ENCODE measurements at regions not wholly inside any gene's neighbourhood (a gene's known extent, or its start where the extent isn't known, plus 50 kb on each side); places are given as distances from the start of the nearest gene placed in this dataset.
"Not testable (repeated sequence)": the region's sequence is repeated elsewhere in the genome, so short reads cannot be mapped to it uniquely, and the experiment has no call there.

DNA sequence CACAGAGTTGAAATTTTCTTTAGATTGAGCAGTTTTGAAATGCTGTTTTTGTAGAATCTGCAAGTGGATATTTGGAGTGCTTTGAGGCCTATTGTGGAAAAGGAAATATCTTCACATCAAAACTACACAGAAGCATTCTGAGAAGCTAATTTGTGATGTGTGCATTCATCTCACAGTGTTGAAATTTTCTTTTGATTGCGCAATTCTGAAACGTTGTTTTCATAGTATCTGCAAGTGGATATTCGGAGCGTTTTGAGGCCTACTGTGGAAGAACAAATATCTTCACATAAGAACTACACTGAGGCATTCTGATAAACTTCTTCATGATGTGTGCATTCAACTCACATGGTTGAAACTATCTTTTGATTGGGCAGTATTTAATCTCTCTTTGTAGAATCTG, 3143.4 kb upstream of the OR11H1 start:
- peak; percentile 11 for DNase-seq (ENCODE audit: low read depth)
- not testable (repeated sequence) for H3K4me3 ChIP-seq (ENCODE audit: low read depth, low read length)

DNA sequence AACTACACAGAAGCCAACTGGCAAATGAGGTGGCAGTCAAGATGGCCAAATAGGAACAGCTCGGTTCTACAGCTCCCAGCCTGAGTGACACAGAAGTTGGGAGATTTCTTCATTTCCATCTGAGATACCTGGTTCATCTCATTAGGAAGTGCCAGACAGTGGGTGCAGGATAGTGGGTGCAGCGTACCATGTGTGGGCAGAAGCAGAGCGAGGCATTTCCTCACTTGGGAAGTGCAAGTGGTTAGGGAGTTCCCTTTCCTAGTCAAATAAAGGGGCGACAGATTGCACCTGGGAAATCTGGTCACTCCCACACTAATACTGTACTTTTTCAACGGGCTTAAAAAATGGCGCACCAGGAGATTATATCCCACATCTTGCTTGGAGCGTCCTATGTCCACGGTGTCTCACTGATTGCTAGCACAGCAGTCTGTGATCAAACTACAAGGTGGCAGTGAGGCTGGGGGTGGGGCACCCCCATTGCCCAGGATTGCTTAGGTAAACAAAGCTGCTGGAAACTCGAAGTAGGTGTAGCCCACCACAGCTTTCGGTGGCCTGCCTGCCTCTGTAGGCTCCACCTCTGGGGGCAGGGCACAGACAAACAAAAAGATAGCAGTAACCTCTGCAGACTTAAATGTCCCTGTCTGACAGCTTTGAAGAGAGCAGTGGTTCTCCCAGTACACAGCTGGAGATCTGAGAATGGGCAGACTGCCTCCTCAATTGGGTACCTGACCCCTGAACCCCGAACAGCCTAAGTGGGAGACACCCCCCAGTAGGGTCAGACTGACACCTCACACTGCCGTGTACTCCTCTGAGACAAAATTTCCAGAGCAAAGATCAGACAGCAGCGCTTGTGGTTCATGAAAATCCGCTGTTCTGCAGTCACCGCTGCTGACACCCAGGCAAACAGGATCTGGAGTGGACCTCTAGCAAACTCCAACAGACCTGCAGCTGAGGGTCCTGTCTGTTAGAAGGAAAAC, 3138.9 kb upstream of the OR11H1 start:
- not testable (repeated sequence) for H3K4me3 ChIP-seq (ENCODE audit: low read depth, low read length); DNase-seq (ENCODE audit: low read depth)

DNA sequence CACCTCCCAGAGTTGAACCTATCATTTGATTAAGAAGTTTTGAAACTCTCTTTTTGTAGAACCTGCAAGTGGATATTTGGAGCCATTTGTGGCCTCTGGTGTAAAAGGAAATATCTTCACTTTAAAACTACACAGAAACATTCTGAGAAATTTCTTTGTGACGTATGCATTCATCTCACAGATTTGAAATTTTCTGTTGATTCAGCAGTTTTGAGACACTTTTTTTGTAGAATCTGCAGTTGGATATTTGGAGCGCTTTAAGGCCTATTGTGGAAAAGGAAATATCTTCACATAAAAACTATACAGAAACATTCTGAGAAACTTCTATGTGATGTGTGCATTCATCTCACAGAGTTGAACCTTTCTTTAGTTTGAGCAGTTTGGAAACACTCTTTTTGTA, 3130.7 kb upstream of the OR11H1 start:
- DNase-seq (ENCODE audit: low read depth); H3K4me3 ChIP-seq (ENCODE audit: low read depth, low read length): not testable (repeated sequence)

DNA sequence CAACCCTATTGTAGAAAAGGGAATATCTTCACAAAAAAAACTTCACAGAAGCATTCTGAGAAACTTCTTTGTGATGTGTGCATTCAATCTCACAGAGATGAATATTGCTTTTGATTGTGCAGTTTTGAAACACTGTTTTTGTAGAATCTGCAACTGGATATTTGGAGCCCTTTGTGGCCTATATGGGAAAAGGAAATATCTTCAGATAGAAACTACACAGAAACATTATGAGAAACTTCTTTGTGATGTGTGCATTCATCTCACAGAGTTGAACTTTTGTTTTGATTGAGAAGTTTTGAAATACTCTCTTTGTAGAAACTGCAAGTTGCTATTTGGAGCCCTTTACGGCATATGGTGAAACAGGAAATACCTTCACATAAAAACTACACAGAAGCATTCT, 3126.1 kb upstream of the OR11H1 start:
- not testable (repeated sequence) for H3K4me3 ChIP-seq (ENCODE audit: low read depth, low read length); DNase-seq (ENCODE audit: low read depth)

DNA sequence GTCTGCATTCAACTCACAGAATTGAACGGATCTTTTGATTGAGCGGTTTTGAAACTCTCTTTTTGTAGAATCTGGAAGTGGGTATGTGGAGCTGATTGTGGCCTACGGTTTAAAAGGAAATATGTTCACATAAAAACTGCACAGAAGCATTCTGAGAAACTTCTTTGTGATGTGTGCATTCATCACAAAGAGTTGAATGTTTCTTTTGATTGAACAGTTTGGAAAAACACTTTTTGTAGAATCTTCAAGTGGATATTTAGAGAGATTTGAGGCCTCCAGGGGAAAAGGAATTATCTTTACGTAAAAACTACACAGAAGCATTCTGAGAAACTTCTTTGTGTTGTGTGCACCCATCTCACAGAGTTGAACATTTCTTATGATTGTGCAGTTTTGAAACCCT, 3125.5 kb upstream of the OR11H1 start:
- H3K4me3 ChIP-seq (ENCODE audit: low read depth, low read length); DNase-seq (ENCODE audit: low read depth): not testable (repeated sequence)

DNA sequence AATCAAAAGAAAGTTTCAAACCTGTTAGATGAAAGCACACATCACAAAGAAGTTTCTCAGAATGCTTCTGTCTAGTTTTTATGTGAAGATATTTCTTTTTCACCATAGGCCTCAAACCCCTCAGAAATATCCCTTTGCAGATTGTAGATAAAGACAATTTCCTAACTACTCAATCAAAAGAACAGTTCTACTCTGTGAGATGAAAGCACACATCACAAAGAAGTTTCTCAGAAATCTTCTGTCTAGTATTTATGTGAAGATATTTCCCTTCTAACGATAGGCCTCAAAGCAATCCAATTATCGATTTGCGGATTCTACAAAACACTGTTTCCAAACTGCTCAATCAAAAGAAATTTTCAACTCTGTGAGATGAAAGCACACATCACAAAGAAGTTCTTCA, 3092.1 kb upstream of the OR11H1 start:
- H3K4me3 ChIP-seq (ENCODE audit: low read depth, low read length); DNase-seq (ENCODE audit: low read depth): not testable (repeated sequence)
